ENCODE measurements at regions not wholly inside any gene's neighbourhood (a gene's known extent, or its start where the extent isn't known, plus 50 kb on each side); places are given as distances from the start of the nearest gene placed in this dataset.
"Not testable (repeated sequence)": the region's sequence is repeated elsewhere in the genome, so short reads cannot be mapped to it uniquely, and the experiment has no call there.

- DNase-seq (ENCODE audit: low read depth in 4 of 4, low spot score in 3 of 4), result no peak
Observed at GRCh38 chr13:39931505-39931904, 276.0 kb downstream of the COG6 start.

DNA sequence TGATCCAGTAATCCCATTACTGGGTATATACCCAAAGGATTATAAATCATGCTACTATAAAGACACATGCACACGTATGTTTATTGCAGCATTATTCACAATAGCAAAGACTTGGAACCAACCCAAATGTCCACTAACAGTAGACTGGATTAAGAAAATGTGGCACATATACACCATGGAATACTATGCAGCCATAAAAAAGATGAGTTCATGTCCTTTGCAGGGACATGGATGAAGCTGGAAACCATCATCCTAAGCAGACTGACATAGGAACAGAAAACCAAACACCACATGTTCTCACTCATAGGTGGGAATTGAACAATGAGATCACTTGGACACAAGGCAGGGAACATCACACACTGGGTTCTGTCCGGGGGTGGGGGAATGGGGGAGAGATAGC, 277.1 kb downstream of the COG6 start:
- not testable (repeated sequence) for DNase-seq (ENCODE audit: low read depth in 4 of 4, low spot score in 3 of 4)

DNA sequence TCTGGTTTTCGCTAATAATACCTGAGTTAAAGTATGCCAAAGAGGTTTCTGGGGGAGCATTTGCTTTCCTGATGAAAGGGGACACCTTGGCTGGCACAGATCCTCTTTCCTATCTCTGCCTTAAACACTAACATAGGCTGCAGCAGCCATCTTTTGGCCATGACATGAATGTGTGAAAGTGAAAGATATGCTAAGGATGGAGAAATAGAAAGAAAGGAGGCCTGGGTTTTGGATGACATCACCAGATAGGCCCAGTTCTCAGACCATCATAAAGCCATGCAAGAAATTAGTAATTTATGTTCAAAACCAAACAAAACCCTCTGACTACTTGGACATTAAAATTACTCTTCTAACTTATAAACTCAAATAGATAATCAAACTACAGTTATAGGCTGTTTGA, 279.7 kb downstream of the COG6 start:
- no peak for DNase-seq (ENCODE audit: low read depth in 4 of 4, low spot score in 3 of 4)

DNA sequence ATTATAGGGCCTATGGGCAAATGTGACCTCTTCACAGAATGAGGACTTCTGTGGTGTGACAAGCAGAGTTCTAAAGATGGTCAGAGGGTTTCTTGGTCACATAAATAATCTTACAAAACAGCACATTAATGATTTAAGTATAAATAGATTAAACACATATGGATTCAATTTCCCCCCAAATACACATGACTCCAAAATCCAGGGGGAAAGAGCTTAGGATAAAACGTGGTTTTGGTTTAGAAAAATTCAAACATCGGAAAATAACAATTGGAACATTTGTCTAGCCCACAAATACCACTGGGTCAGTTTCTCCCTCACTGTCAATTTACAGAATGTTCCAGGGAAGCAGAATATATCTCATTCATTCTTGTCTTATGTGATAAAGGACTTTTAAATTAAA, 283.1 kb downstream of the COG6 start:
- no peak for DNase-seq (ENCODE audit: low read depth in 4 of 4, low spot score in 3 of 4)

- no peak for DNase-seq (ENCODE audit: low read depth in 4 of 4, low spot score in 3 of 4)
Observed at GRCh38 chr13:39941236-39941635, 285.8 kb downstream of the COG6 start.

DNA sequence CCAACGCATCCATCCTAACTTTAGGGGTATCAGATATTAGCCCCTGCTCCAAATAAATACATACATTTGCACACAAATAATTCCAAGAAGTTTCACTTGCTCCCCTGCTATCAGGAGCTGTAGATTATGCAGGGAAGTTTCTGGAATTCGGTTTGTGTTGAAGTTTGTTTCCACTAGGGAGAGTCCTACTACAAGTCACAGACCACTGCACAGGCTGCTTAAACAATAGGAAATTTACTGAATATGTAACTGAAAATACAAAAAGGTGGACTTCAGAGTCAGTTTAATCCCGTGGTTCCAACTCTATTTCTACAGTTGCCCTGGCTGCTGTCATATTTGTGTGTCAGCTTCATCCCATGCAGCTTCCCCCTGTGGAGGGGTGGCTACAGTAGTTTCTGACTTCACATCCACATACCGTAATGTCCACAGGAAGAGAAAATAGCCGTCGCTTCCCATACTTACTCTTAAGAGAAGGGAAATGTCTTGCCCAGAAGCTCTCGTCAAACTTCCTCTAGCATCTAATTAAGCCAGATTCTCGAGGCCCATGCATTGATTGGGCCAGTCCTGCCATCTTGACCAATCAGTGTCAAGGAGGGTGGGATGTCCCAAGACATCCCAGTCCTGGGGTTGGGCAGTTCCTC, 286.6 kb downstream of the COG6 start:
- no peak for DNase-seq (ENCODE audit: low read depth in 4 of 4, low spot score in 3 of 4)

DNA sequence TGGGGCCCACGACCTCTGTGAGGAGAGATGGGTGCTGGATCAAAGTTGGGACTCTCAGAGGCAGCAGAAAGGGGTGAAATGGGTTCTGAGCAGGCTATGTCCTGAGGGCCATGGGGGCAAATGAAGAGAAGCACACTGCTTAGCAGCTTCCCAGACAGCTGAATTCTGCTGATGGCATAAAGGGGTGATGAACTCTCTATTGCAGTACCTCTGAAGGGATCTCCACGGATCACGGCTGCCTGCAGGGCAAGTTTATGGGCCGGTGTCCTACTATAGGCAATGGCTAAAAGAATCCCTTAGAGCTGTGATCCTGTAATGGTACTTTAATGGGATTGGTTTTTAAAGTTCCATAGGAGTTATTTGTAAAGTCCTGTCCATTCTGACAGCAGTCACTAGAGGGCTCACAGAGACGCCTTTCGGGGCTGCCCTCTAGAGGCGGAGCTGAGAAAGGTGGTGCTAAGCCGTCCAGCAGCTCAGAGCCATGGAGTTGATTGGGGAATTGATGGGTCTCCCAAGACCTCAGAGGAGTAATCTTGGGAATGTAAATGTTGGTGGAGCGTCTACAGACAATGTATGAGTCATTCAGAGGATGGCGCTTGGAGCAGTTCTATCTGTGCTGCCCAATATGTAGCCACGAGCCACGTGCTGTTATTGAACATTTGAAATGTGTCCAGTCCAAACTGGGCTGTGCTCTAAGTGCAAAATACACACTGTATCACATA, 287.3 kb downstream of the COG6 start:
- DNase-seq (ENCODE audit: low read depth in 4 of 4, low spot score in 3 of 4), result peak in 2 of 4 donors; percentile 7 to 14

DNA sequence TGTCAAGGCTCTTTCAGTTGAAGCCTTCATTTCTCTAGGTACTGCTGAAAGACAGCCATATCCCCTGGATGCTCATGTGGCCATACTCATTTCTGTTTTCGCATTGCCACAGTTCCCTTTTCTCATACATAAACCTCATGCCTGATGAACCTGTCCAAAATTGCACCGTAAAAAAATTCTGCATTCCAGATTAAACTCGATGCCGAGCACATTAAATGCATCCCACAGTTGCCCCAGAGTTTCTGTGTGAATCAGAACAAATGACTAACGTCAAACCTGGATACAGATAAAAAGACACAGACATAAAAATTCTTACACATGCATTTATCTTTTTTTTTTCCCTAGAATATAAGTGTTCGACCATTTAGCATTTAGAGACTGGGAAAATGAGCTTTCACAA, 288.2 kb downstream of the COG6 start:
- DNase-seq (ENCODE audit: low read depth in 4 of 4, low spot score in 3 of 4), result no peak

GRCh38 chr13:39945226-39945625, 289.8 kb downstream of the COG6 start:
- no peak for DNase-seq (ENCODE audit: low read depth in 4 of 4, low spot score in 3 of 4)

- DNase-seq (ENCODE audit: low read depth in 4 of 4, low spot score in 3 of 4), result no peak
Observed at GRCh38 chr13:39946769-39947168, 291.3 kb downstream of the COG6 start.

DNA sequence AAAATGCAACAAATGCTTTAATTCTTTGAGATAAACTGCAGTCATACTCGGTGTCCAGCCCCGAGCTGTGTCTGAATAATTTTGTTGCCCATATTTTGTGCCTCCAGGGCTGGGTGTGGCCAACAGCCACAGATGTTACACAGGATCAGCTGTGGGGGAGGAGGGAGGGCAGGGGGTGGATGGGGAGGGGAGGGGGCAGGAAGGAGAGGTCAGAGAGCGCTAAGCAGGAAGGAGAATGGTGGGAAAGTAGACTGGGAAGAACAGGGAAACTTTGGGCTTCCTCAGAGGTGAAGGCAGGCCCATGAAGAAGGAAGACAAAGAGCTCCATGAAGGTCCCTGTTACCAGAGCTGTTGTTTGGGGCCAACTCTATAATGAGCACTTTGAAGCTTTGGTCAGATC, 295.8 kb downstream of the COG6 start:
- DNase-seq (ENCODE audit: low read depth in 4 of 4, low spot score in 3 of 4), result no peak

DNA sequence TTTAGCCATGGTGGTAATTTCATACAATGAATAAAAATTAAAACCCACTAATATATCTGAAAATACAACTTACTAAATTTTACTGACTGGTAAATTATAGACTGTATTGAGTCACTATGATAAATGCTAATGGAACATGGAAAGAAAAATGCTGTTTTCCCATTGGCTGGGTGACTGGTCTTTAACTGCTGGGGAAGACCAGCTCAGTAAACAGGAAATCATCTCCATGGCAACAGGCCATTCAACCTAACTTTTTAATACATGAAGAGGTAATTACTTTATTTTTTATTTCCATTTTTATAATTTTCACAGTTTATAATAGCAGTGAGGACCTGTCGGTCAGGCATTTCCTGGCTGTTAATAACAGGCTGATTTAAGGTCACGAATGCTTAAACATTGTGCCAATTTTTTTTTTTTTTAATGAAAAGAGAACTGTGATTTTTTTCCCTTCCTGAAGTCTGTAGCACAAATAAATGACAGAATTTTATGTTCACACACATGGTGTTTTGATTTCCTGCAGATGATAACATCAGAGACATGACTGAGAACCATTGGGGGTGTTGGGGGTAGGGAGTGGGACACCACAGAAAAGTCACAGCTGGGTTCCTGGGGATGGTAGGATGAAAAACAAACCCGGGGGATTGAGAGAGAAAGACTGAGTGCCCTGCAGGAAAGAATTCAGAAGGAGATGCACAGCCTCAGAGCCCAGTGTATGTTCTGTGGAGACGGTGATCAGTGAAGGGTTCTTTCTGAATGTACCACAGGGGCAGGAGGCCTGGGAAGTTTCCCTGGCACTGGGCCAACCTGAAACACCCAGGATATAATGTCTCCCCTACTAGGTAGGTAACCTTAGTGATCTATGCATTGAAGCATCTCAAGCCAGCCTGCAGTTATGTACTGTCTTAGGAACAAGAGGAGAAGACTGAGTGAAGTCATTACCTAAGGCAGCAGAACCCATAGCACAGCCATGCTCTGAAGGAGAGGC, 297.1 kb downstream of the COG6 start:
- peak; percentile 34 to 48 (median 37) for DNase-seq (ENCODE audit: low read depth in 4 of 4, low spot score in 3 of 4)

DNA sequence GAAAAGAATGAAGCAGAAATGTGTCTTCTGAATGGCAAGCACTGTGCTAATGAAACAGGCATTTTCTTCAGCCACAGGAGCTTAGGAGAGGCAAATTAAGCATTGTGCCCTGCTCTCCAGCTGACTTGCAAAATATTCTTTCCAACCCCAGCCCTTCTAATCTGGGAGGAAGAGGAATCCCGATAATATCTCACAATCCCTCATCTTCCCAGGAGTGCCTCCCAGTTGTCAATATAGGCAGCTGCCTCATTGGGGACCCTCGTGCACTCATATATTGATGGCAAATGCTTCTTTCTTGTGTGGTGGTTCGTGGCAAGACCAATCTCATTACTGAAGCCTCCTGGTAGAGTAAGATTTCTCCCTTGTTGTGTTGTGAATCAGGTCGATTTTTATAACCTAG, 299.0 kb downstream of the COG6 start:
- no peak for DNase-seq (ENCODE audit: low read depth in 4 of 4, low spot score in 3 of 4)

- no peak for DNase-seq (ENCODE audit: low read depth in 4 of 4, low spot score in 3 of 4)
Observed at GRCh38 chr13:39955560-39955959, 300.1 kb downstream of the COG6 start.

- no peak for DNase-seq (ENCODE audit: low read depth in 4 of 4, low spot score in 3 of 4)
Observed at GRCh38 chr13:39956036-39956435, 300.6 kb downstream of the COG6 start.

- no peak for DNase-seq (ENCODE audit: low read depth in 4 of 4, low spot score in 3 of 4)
Observed at GRCh38 chr13:39957868-39958677, 302.6 kb downstream of the COG6 start.

- no peak for DNase-seq (ENCODE audit: low read depth in 4 of 4, low spot score in 3 of 4)
Observed at GRCh38 chr13:39959497-39960144, 304.2 kb downstream of the COG6 start.

GRCh38 chr13:39960191-39960590, 304.7 kb downstream of the COG6 start:
- DNase-seq (ENCODE audit: low read depth in 4 of 4, low spot score in 3 of 4), result no peak

GRCh38 chr13:39961036-39961435, 305.6 kb downstream of the COG6 start:
- no peak for DNase-seq (ENCODE audit: low read depth in 4 of 4, low spot score in 3 of 4)

GRCh38 chr13:39963612-39964011, 308.1 kb downstream of the COG6 start:
- DNase-seq (ENCODE audit: low read depth in 4 of 4, low spot score in 3 of 4), result no peak

Data from right renal pelvis (tissue), 4 donors.